AG10803 (cell line): ENCODE measurements at regions not wholly inside any gene's neighbourhood (a gene's known extent, or its start where the extent isn't known, plus 50 kb on each side); places are given as distances from the start of the nearest gene placed in this dataset.

Experiments
- DNase-seq: peaks from one replicate; pipeline ENCODE4 v3.0.0; 2010; ENCODE audit warnings: low read depth
- H3K4me3 ChIP-seq: 2 replicates; pipeline ENCODE4 v1.5.1; 2011; ENCODE audit warnings: mild to moderate bottlenecking, low read length, control low read depth
- TF ChIP-seq, protein P1 (sequence below): conservative IDR thresholded peaks from 2 replicates; pipeline ENCODE4 v1.5.1; 2011; ENCODE audit warnings: mild to moderate bottlenecking, low read length, control low read depth, inconsistent platforms

GRCh38 chr10:131812736-131813604 is 87.8 kb upstream of the PPP2R2D start:
- no peak overlapping the region for H3K4me3 ChIP-seq
- no peak for DNase-seq
- TF ChIP-seq, protein P1, sequence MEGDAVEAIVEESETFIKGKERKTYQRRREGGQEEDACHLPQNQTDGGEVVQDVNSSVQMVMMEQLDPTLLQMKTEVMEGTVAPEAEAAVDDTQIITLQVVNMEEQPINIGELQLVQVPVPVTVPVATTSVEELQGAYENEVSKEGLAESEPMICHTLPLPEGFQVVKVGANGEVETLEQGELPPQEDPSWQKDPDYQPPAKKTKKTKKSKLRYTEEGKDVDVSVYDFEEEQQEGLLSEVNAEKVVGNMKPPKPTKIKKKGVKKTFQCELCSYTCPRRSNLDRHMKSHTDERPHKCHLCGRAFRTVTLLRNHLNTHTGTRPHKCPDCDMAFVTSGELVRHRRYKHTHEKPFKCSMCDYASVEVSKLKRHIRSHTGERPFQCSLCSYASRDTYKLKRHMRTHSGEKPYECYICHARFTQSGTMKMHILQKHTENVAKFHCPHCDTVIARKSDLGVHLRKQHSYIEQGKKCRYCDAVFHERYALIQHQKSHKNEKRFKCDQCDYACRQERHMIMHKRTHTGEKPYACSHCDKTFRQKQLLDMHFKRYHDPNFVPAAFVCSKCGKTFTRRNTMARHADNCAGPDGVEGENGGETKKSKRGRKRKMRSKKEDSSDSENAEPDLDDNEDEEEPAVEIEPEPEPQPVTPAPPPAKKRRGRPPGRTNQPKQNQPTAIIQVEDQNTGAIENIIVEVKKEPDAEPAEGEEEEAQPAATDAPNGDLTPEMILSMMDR: no peak

DNA sequence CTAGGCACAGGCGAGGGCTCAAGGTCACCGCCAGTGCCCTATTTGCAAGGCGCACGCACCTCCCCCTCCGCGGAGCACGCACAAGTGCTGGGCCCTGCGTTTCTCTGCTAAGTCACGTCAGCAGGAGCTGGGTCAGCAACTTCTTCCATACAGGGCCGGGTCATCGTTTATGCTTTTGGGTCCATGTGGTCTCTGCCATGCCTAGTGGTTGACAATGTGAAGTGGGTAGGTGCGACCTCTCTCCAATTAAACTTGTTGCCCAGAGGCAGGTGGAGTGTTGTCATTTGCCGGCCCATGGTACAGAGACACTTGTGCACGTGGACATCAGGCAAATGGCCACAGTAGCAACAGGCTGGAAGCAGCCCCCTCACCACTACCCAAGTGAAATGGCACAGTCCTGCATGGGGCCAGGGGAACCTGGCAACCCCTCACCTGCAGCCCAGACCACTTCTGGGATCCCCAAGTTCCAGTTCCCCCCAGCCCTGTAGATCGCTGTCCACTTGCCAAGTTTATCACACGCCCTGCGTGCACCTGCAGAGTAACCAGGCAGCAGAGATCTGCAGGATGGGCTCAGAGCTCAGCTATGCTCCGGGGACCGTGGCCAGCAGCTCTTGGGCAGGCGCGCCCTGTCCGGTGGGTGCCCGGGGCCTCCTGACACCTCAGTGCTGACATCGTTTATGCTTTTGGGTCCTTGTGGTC is 86.1 kb upstream of the PPP2R2D start:
- no peak overlapping the region for H3K4me3 ChIP-seq
- TF ChIP-seq, protein P1: no peak
- DNase-seq: no peak

- no peak for DNase-seq
- H3K4me3 ChIP-seq: no peak overlapping the region
- TF ChIP-seq, protein P1: no peak
Observed at GRCh38 chr10:131815266-131816156, 85.3 kb upstream of the PPP2R2D start.

- DNase-seq: no peak
- H3K4me3 ChIP-seq: no peak overlapping the region
- TF ChIP-seq, protein P1: no peak
Observed at GRCh38 chr10:131816157-131816775, 84.5 kb upstream of the PPP2R2D start.

- H3K4me3 ChIP-seq: no peak overlapping the region
- TF ChIP-seq, protein P1: no peak
- DNase-seq: no peak
Observed at GRCh38 chr10:131816941-131817700, 83.7 kb upstream of the PPP2R2D start.
